HG03025 (cell line): ENCODE measurements at regions not wholly inside any gene's neighbourhood (a gene's known extent, or its start where the extent isn't known, plus 50 kb on each side); places are given as distances from the start of the nearest gene placed in this dataset.

Experiments
- ATAC-seq: cut with Tn5 transposase; IDR thresholded peaks from one replicate; pipeline ENCODE4 v1.9.1; 2021; ENCODE audit warnings: mild to moderate bottlenecking, moderate library complexity; ENCODE audit not compliant: unreplicated experiment, low FRiP score

- no peak for ATAC-seq
These were observed 1992.3 kb downstream of the MAT2B start for GRCh38 chr5:165497707-165498106.

GRCh38 chr5:165502893-165503691 lies 1997.7 kb downstream of the MAT2B start:
- no peak for ATAC-seq

- no peak for ATAC-seq
These were observed 1999.3 kb downstream of the MAT2B start for GRCh38 chr5:165504674-165505073.

- ATAC-seq: no peak
These were observed 2002.9 kb downstream of the MAT2B start for GRCh38 chr5:165508286-165508685.

GRCh38 chr5:165508861-165509260 lies 2003.4 kb downstream of the MAT2B start:
- ATAC-seq: no peak

- ATAC-seq: no peak
These were observed 2016.6 kb downstream of the MAT2B start for GRCh38 chr5:165521816-165522610.

GRCh38 chr5:165525271-165525670 lies 2019.9 kb downstream of the MAT2B start:
- ATAC-seq: no peak

GRCh38 chr5:165526357-165526756 lies 2020.9 kb downstream of the MAT2B start:
- ATAC-seq: no peak

GRCh38 chr5:165527577-165527976 lies 2022.2 kb downstream of the MAT2B start:
- ATAC-seq: no peak

GRCh38 chr5:165538065-165538464 lies 2032.6 kb downstream of the MAT2B start:
- ATAC-seq: no peak

- ATAC-seq: peak; percentile 57
These were observed 2054.2 kb downstream of the MAT2B start for GRCh38 chr5:165559645-165560044.

GRCh38 chr5:165560648-165561047 lies 2055.2 kb downstream of the MAT2B start:
- ATAC-seq: no peak

- no peak for ATAC-seq
These were observed 2060.5 kb downstream of the MAT2B start for GRCh38 chr5:165565911-165566310.

- no peak for ATAC-seq
These were observed 2064.1 kb downstream of the MAT2B start for GRCh38 chr5:165569551-165569950.

GRCh38 chr5:165573445-165573844 lies 2068.0 kb downstream of the MAT2B start:
- no peak for ATAC-seq

- ATAC-seq: no peak
These were observed 2068.7 kb downstream of the MAT2B start for GRCh38 chr5:165574100-165574499.

- ATAC-seq: peak; percentile 61
These were observed 2071.4 kb downstream of the MAT2B start for GRCh38 chr5:165576678-165577275.

- no peak for ATAC-seq
These were observed 2074.5 kb downstream of the MAT2B start for GRCh38 chr5:165579911-165580310.

- no peak for ATAC-seq
These were observed 2089.3 kb downstream of the MAT2B start for GRCh38 chr5:165594693-165595092.

GRCh38 chr5:165602529-165602928 lies 2097.1 kb downstream of the MAT2B start:
- no peak for ATAC-seq

- no peak for ATAC-seq
These were observed 2101.6 kb downstream of the MAT2B start for GRCh38 chr5:165607026-165607425.
